ENCODE measurements at regions not wholly inside any gene's neighbourhood (a gene's known extent, or its start where the extent isn't known, plus 50 kb on each side); places are given as distances from the start of the nearest gene placed in this dataset.
"Not testable (repeated sequence)": the region's sequence is repeated elsewhere in the genome, so short reads cannot be mapped to it uniquely, and the experiment has no call there.

GRCh38 chr2:36287363-36288275 is 68.0 kb upstream of the CRIM1 start:
- no peak for TF ChIP-seq CTCF (IDR thresholded peaks at IDR 0.05; ENCODE audit: insufficient read depth, low read depth, low read length, missing control alignments)

DNA sequence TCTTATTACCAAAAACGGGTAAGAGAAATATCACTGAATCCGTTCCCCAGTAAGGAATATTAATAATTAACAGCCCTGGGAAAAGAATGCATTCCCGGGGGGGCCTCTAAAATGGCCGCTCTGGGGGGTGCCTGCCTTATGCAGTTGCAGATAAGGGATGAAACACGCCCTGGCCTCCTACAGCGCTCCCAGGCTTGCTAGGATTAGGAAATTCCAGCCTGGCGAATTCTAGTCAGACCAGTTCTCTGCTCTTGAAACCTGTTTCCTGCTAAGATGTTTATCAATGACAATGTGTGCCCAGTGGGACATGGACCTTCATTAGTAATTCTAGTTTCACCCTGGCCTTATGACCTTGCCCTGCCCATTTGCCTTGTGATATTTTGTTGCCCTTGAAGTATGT is 76.1 kb upstream of the CRIM1 start:
- DNase-seq (ENCODE audit: low read depth); H3K4me3 ChIP-seq (ENCODE audit: low read depth, low read length): not testable (repeated sequence)

More at GRCh38 chr2:36287363-36288275, 68.0 kb upstream of the CRIM1 start:
- DNase-seq (ENCODE audit: low read depth): no peak
- H3K4me3 ChIP-seq (ENCODE audit: low read depth, low read length): no peak overlapping the region

- H3K4me3 ChIP-seq (ENCODE audit: low read depth, low read length): no peak overlapping the region
- no peak for DNase-seq (ENCODE audit: low read depth)
- TF ChIP-seq CTCF (IDR thresholded peaks at IDR 0.05; ENCODE audit: insufficient read depth, low read depth, low read length, missing control alignments): no peak
Observed at GRCh38 chr2:36277881-36278523, 77.6 kb upstream of the CRIM1 start.

DNA sequence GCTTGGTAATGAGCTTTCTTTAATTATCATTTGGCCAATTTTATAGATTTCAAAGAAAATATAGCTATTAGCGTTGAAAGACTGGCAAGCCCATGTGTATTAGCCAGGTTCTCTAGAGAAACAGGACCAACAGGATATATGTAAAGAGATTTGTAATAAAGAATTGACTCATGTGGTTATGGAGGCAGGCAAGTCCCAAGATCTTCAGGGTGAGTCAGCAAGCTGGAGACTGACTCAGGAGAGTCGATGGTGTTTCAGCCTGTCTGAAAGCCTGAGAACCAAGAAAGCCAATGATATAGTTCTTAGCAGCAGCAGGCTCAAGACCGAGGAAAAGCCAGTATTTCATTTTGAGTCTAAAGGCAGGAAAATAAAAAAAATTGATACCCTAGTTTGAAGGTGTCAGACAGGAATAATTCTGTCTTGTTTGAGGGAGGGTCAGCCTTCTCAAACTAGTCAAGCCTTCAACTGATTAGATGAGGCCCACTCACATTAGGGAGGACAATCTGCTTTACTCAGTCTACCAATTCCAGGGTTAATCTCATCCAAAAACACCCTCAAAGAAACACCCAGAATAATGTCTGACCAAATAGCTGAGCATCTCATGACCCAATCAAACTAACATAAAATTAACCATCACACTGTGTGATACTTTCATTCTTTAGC is 78.3 kb upstream of the CRIM1 start:
- no peak for TF ChIP-seq CTCF (IDR thresholded peaks at IDR 0.05; ENCODE audit: insufficient read depth, low read depth, low read length, missing control alignments)
- no peak for DNase-seq (ENCODE audit: low read depth)
- no peak overlapping the region for H3K4me3 ChIP-seq (ENCODE audit: low read depth, low read length)

GRCh38 chr2:36271266-36271665 is 84.3 kb upstream of the CRIM1 start:
- DNase-seq (ENCODE audit: low read depth): no peak
- H3K4me3 ChIP-seq (ENCODE audit: low read depth, low read length): no peak overlapping the region
- no peak for TF ChIP-seq CTCF (IDR thresholded peaks at IDR 0.05; ENCODE audit: insufficient read depth, low read depth, low read length, missing control alignments)

DNA sequence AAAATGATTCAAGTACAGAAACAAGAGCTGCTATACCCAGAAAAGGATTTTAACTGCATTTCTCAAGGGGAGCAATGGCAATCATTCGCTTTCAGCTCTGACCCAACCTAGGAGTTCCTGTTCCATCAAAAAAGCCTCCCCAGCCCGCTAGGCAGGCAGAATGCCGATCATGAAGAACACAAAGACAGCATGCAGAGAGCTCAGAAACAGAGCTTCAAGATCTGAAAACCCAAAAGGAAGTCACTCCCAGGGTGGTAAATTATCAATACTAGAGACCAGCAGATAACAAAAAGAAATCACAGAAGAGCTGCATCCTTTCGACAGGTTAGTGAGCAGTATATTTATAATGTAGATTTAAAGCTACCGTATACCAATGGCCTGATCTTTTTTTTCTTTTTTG is 84.8 kb upstream of the CRIM1 start:
- no peak for TF ChIP-seq CTCF (IDR thresholded peaks at IDR 0.05; ENCODE audit: insufficient read depth, low read depth, low read length, missing control alignments)
- DNase-seq (ENCODE audit: low read depth): no peak
- no peak overlapping the region for H3K4me3 ChIP-seq (ENCODE audit: low read depth, low read length)

DNA sequence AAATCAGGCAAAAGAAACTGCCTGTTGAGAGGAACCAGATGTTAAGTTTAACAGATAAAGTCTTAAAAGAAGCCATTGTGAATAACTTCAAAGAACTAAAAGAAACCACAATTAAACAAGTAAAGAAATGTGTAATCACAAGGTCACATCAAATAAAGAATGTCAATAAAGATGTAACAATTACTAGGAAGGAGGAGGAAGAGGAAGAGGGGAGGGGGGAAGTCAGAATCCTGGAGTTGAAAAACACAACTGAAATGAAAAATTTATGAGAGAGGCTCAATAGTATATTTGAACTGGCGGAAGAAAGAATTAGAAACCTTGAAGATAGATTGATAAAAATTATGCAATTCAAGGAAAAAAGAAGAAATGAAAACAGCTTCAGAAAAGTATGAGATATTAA is 88.4 kb upstream of the CRIM1 start:
- no peak for DNase-seq (ENCODE audit: low read depth)
- H3K4me3 ChIP-seq (ENCODE audit: low read depth, low read length): no peak overlapping the region
- TF ChIP-seq CTCF (IDR thresholded peaks at IDR 0.05; ENCODE audit: insufficient read depth, low read depth, low read length, missing control alignments): no peak

Data from GM12865 (cell line).